Urinary bladder (tissue), 3 donors: ENCODE measurements at regions not wholly inside any gene's neighbourhood (a gene's known extent, or its start where the extent isn't known, plus 50 kb on each side); places are given as distances from the start of the nearest gene placed in this dataset.

ENCODE experiments used
- DNase-seq: peaks from one replicate; pipeline ENCODE4 v3.0.0-alpha.2; 2015; ENCODE audit errors: extremely low spot score
- H3K27ac ChIP-seq: one replicate; pipeline ENCODE4 v1.5.1; 2013; ENCODE audit warnings: low read depth, mild to moderate bottlenecking, moderate library complexity
- H3K36me3 ChIP-seq: one replicate; pipeline ENCODE4 v1.6.1; 2013; ENCODE audit warnings: mild to moderate bottlenecking, moderate library complexity; ENCODE audit not compliant: insufficient read depth
- H3K4me1 ChIP-seq: one replicate; pipeline ENCODE4 v1.6.1; 2013; ENCODE audit warnings: mild to moderate bottlenecking, moderate library complexity; ENCODE audit not compliant: insufficient read depth
- H3K4me3 ChIP-seq: one replicate; pipeline ENCODE4 v1.5.1; 2013; ENCODE audit warnings: low read depth, low read length
- WGBS: extraction: QIAGEN DNeasy Blood & Tissue Kit; methylation state at CpG from one replicate; pipeline ENCODE4 v1.1.7; 2013; 5-methylcytosine and 5-hydroxymethylcytosine counted together
- donor health status: healthy with polysubstance abuse.
- donor health status: healthy.

DNA sequence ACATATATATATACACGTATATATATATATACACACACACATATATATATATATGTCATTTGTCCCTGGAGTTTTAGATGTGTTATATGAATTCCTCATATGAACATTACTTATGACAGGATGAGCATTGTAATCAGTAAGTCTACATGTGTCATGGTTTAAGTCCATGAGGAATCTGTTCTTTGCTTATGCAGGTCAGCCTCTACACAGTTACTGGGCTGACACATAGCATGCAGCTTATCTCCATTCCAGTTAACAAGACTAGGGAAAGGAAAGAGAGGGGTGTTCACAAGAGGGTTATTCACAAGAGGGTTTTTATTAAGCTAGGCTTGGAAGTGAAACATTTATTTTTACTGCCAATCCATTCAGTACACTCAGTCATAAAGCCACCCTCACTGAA, 226.7 kb downstream of the SNX13 start:
- no peak overlapping the region for H3K4me3 ChIP-seq
- DNase-seq: no peak
- H3K4me1 ChIP-seq: no peaks in the 10 kb centered on the region
- 0% methylated on average over 1 of the region's 1 CpG for WGBS
- no peak overlapping the region for H3K27ac ChIP-seq
- no peaks in the 10 kb centered on the region for H3K36me3 ChIP-seq

- H3K27ac ChIP-seq: no peak overlapping the region
- no peak for DNase-seq
- no peaks in the 10 kb centered on the region for H3K4me1 ChIP-seq
- no peaks in the 10 kb centered on the region for H3K36me3 ChIP-seq
- WGBS: 43% methylated on average over 2 of the region's 2 CpGs
- H3K4me3 ChIP-seq: no peak overlapping the region
Observed at GRCh38 chr7:17716816-17717215, 223.5 kb downstream of the SNX13 start.

GRCh38 chr7:17719998-17720397, 220.3 kb downstream of the SNX13 start:
- DNase-seq: no peak
- no peaks in the 10 kb centered on the region for H3K4me1 ChIP-seq
- H3K36me3 ChIP-seq: no peaks in the 10 kb centered on the region
- no peak overlapping the region for H3K27ac ChIP-seq
- H3K4me3 ChIP-seq: no peak overlapping the region
- 74% methylated on average over 5 of the region's 5 CpGs for WGBS

GRCh38 chr7:17721736-17722285, 218.5 kb downstream of the SNX13 start:
- H3K36me3 ChIP-seq: no peaks in the 10 kb centered on the region
- no peak overlapping the region for H3K27ac ChIP-seq
- no peak for DNase-seq
- H3K4me3 ChIP-seq: no peak overlapping the region
- H3K4me1 ChIP-seq: no peaks in the 10 kb centered on the region

- Histone ChIP-seq H3K36me3 (no peaks in the 10 kb centered on the region), H3K27ac (no peak overlapping the region), H3K4me3 (no peak overlapping the region), H3K4me1 (no peaks in the 10 kb centered on the region)
- no peak for DNase-seq
- 62% methylated on average over 2 of the region's 2 CpGs for WGBS
Observed at GRCh38 chr7:17722798-17723197, 217.5 kb downstream of the SNX13 start.

GRCh38 chr7:17725821-17726220, 214.5 kb downstream of the SNX13 start:
- no peak overlapping the region for H3K27ac ChIP-seq
- 35% methylated on average over 2 of the region's 2 CpGs for WGBS

GRCh38 chr7:17732083-17732482, 208.2 kb downstream of the SNX13 start:
- H3K4me1 ChIP-seq: no peaks in the 10 kb centered on the region
- no peaks in the 10 kb centered on the region for H3K36me3 ChIP-seq
- DNase-seq: no peak
- WGBS: 87% methylated on average over 3 of the region's 3 CpGs
- no peak overlapping the region for H3K27ac ChIP-seq
- no peak overlapping the region for H3K4me3 ChIP-seq

More at GRCh38 chr7:17725821-17726220, 214.5 kb downstream of the SNX13 start:
- Histone ChIP-seq H3K4me1 (no peaks in the 10 kb centered on the region), H3K36me3 (no peaks in the 10 kb centered on the region), H3K4me3 (no peak overlapping the region)
- no peak for DNase-seq
